PC-3 (cell line): ENCODE measurements at regions not wholly inside any gene's neighbourhood (a gene's known extent, or its start where the extent isn't known, plus 50 kb on each side); places are given as distances from the start of the nearest gene placed in this dataset.

Source experiments
- ATAC-seq: fragments of 200-7000 bp; cut with Tn5 transposase; 2 replicates; pipeline ENCODE4 v1.9.1; 2020; ENCODE audit warnings: mild to moderate bottlenecking, moderate library complexity
- BruUV-seq: library from RNA; stranded (reverse); fragments of 400-500 nt; replicated peaks from 2 replicates; lab custom pipeline; 2021; lab: Mats Ljungman, UMichigan
- CTCF ChIA-PET: fragments of 300-600 bp; sonication (Branson Sonifier 250); formaldehyde crosslinking; loops from one replicate; lab custom pipeline; 2022; ENCODE audit warnings: antibody characterized with exemption; lab: Charles Lee
- POLR2A ChIA-PET: fragments of 300-600 bp; sonication (Branson Sonifier 250); formaldehyde crosslinking; loops from one replicate; lab custom pipeline; 2022; ENCODE audit warnings: antibody characterized with exemption; ENCODE audit not compliant: unreplicated experiment; lab: Charles Lee
- DNase-seq: peaks from one replicate; pipeline ENCODE4 v3.0.0-alpha.2; 2015
- H2AFZ ChIP-seq: fragments of 300-600 bp; sonication (generic); 2 replicates; pipeline ENCODE4 v1.6.0; 2016; ENCODE audit warnings: antibody characterized with exemption, low read length
- H3F3A ChIP-seq: fragments of 300-600 bp; sonication (generic); one replicate; pipeline ENCODE4 v1.6.0; 2017; ENCODE audit warnings: antibody characterized with exemption, low read length, control low read depth, mild to moderate bottlenecking; ENCODE audit not compliant: unreplicated experiment
- H3K27ac ChIP-seq: fragments of 300-600 bp; sonication (generic); 2 replicates; pipeline ENCODE4 v1.5.1; 2016; ENCODE audit warnings: mild to moderate bottlenecking, low read length
- H3K27me3 ChIP-seq: fragments of 300-600 bp; sonication (generic); 2 replicates; pipeline ENCODE4 v1.6.1; 2016; ENCODE audit warnings: low read length, mixed read lengths
- H3K36me3 ChIP-seq: fragments of 300-600 bp; sonication (generic); 2 replicates; pipeline ENCODE4 v1.6.1; 2016; ENCODE audit warnings: low read depth, mixed run types, low read length, mixed read lengths
- H3K4me1 ChIP-seq: fragments of 300-600 bp; sonication (generic); 2 replicates; pipeline ENCODE4 v1.5.1; 2016; ENCODE audit warnings: low read length; ENCODE audit not compliant: insufficient read depth
- H3K4me2 ChIP-seq: fragments of 300-600 bp; sonication (generic); 2 replicates; pipeline ENCODE4 v1.6.0; 2016; ENCODE audit warnings: low read length
- H3K4me3 ChIP-seq: fragments of 300-600 bp; sonication (generic); 2 replicates; pipeline ENCODE4 v1.5.1; 2016; ENCODE audit warnings: mild to moderate bottlenecking, low read length, mixed read lengths
- H3K79me2 ChIP-seq: fragments of 300-600 bp; sonication (generic); 2 replicates; pipeline ENCODE4 v1.6.1; 2017; ENCODE audit warnings: low read length, mixed read lengths
- H3K9ac ChIP-seq: fragments of 300-600 bp; sonication (generic); 2 replicates; pipeline ENCODE4 v1.6.0; 2016; ENCODE audit warnings: mild to moderate bottlenecking, low read length
- H3K9me2 ChIP-seq: fragments of 300-600 bp; sonication (generic); replicated peaks from 2 replicates; pipeline ENCODE4 v1.6.1; 2016; ENCODE audit warnings: mixed run types, low read length, mixed read lengths
- H3K9me3 ChIP-seq: fragments of 300-600 bp; sonication (generic); 2 replicates; pipeline ENCODE4 v1.6.1; 2016; ENCODE audit warnings: low read length, mixed read lengths
- H4K20me1 ChIP-seq: fragments of 300-600 bp; sonication (generic); 2 replicates; pipeline ENCODE4 v1.6.1; 2016; ENCODE audit warnings: low read length, mixed read lengths
- CTCF ChIP-seq: fragments of 300-600 bp; sonication (generic); conservative IDR thresholded peaks from 2 replicates; pipeline ENCODE4 v1.5.1; 2017; ENCODE audit warnings: antibody characterized with exemption, low read depth, mild to moderate bottlenecking, low read length
- EZH2 ChIP-seq: fragments of 300-600 bp; sonication (generic); IDR thresholded peaks from one replicate; pipeline ENCODE4 v1.6.1; 2017; ENCODE audit warnings: antibody characterized with exemption, mild to moderate bottlenecking, low read length; ENCODE audit not compliant: unreplicated experiment
- EZH2phosphoT487 ChIP-seq: fragments of 300-600 bp; sonication (generic); IDR thresholded peaks from 2 replicates; pipeline ENCODE4 v1.6.1; 2018; ENCODE audit warnings: mild to moderate bottlenecking, antibody characterized with exemption, low read length, borderline replicate concordance
- intact Hi-C: fragments of 100-400 bp; cut with micrococcal nuclease; formaldehyde crosslinking; loops from 2 replicates; pipeline ENCODE4 v1.9.0; 2023

DNA sequence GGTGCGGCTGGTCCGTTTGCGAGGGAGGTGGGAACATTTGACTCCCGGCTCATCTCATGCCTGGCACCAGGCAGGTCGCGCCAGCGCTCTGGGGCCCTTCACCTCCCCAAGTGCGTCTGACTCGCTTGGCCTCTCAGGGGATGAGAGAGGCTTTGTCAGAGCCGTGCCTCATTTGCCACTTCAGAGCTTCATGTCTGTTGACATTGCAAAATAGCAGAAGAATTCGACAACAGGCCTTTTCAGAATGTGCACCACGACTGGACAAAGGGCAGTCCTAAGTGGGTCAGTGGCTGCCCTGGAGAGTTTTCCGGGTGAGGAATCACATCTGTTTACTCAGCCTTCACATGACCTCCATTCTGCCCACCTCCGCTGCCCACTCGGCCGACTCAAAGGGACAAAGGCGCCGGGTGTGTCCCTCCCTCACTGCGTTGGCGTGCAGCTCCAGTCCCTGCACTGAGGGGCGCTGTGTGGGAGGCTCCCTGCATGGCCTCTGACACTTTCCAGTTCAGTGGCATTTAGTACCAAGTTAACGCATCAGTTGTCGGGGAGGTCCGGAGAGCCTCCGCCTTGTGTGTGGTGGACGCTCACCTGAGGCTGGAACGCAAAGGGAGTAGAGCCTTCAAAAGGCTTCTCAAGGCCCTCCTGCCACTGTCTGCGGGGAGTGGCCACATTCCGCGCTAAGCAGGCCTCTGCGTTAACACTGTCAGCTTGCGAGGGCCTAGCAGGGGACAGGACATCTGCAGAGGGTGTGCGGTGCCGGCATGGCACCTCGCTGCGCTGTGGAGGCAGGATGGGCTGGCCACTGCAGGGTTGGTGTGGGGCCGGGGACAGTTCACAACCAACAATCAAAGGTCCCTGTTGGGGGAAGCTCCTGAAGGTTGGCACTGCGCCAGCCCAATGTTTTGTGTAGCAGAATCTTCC lies 171.5 kb downstream of the NXNL2 start:
- no peak overlapping the region for H3K27ac ChIP-seq
- ChIA-PET POLR2A (no interaction called here), CTCF (no interaction called here)
- H3K79me2 ChIP-seq, result no peaks in the 10 kb centered on the region
- H3F3A ChIP-seq, result no peaks in the 10 kb centered on the region
- TF ChIP-seq EZH2phosphoT487, result no peak
- no peak for TF ChIP-seq CTCF
- no peak for TF ChIP-seq EZH2
- no peaks in the 10 kb centered on the region for H3K4me1 ChIP-seq
- H3K9ac ChIP-seq, result no peak overlapping the region
- H4K20me1 ChIP-seq, result no peaks in the 10 kb centered on the region
- DNase-seq, result no peak
- no peaks in the 10 kb centered on the region for H3K9me3 ChIP-seq
- no peaks in the 10 kb centered on the region for H3K36me3 ChIP-seq
- no peaks in the 10 kb centered on the region for H3K27me3 ChIP-seq
- BruUV-seq, result no TSS peak
- H3K9me2 ChIP-seq, result no peaks in the 10 kb centered on the region
- H2AFZ ChIP-seq, result no peak overlapping the region
- no peak overlapping the region for H3K4me2 ChIP-seq
- intact Hi-C loops, result no loop called here
- H3K4me3 ChIP-seq, result no peak overlapping the region
- no peak for ATAC-seq

- POLR2A ChIA-PET, result no interaction called here
- Histone ChIP-seq H4K20me1 (no peaks in the 10 kb centered on the region), H2AFZ (no peak overlapping the region), H3K27ac (no peak overlapping the region), H3F3A (no peaks in the 10 kb centered on the region), H3K4me3 (no peak overlapping the region), H3K9me2 (no peaks in the 10 kb centered on the region), H3K79me2 (no peaks in the 10 kb centered on the region), H3K4me2 (no peak overlapping the region), H3K9me3 (no peaks in the 10 kb centered on the region), H3K27me3 (no peaks in the 10 kb centered on the region), H3K9ac (no peak overlapping the region), H3K4me1 (no peaks in the 10 kb centered on the region), H3K36me3 (no peaks in the 10 kb centered on the region)
- TF ChIP-seq CTCF (no peak), EZH2phosphoT487 (no peak), EZH2 (no peak)
- CTCF ChIA-PET, result no interaction called here
- intact Hi-C loops, result no loop called here
- BruUV-seq, result no TSS peak
- no peak for DNase-seq
- ATAC-seq, result no peak
Measured at GRCh38 chr9:88710449-88710848, 175.5 kb downstream of the NXNL2 start.

DNA sequence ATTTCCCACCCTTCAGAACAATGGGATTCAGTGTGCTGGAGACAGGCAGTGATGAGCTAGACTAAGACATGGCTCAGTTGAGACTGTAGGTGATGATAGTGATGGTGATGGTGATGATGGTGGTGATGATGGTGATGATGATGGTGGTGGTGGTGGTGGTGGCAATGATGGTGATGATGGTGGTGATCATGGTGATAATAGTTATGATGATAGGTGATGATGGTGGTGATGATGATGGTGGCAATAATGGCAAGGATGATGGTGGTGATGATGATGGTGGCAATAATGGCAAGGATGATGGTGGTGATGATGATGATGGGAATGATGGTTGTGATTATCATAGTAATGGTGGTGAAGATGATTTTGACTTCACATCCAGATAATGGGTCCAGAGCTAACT lies 176.7 kb downstream of the NXNL2 start:
- H3K79me2 ChIP-seq, result no peaks in the 10 kb centered on the region
- no peak for ATAC-seq
- no peak overlapping the region for H3K9ac ChIP-seq
- H3K9me2 ChIP-seq, result no peaks in the 10 kb centered on the region
- no peak for TF ChIP-seq EZH2
- no peak for TF ChIP-seq CTCF
- no peak for TF ChIP-seq EZH2phosphoT487
- H3K27me3 ChIP-seq, result no peaks in the 10 kb centered on the region
- H3K4me3 ChIP-seq, result no peak overlapping the region
- H3K4me1 ChIP-seq, result peaks cover 4% of the 10 kb centered on the region
- intact Hi-C loops, result no loop called here
- CTCF ChIA-PET, result no interaction called here
- no peaks in the 10 kb centered on the region for H3F3A ChIP-seq
- POLR2A ChIA-PET, result no interaction called here
- BruUV-seq, result no TSS peak
- H3K36me3 ChIP-seq, result no peaks in the 10 kb centered on the region
- no peak overlapping the region for H3K27ac ChIP-seq
- H2AFZ ChIP-seq, result no peak overlapping the region
- H3K4me2 ChIP-seq, result no peak overlapping the region
- no peaks in the 10 kb centered on the region for H4K20me1 ChIP-seq
- DNase-seq, result no peak
- no peaks in the 10 kb centered on the region for H3K9me3 ChIP-seq
